Stimulated activated CD4-positive, alpha-beta T cell treated with anti-CD3 and anti-CD28 coated beads, Interleukin-12 subunit alpha, Interleukin-12 subunit beta, amount 100 ng/mL, for 24 hours (primary cell): ENCODE measurements at regions not wholly inside any gene's neighbourhood (a gene's known extent, or its start where the extent isn't known, plus 50 kb on each side); places are given as distances from the start of the nearest gene placed in this dataset.
"Not testable (repeated sequence)": the region's sequence is repeated elsewhere in the genome, so short reads cannot be mapped to it uniquely, and the experiment has no call there.

Experiments used
- DNase-seq, 2 experiments: peaks; one replicate each; pipeline ENCODE4 v3.0.0-alpha.2; 2020; ENCODE audit warnings: low read depth in 2 of 2

DNA sequence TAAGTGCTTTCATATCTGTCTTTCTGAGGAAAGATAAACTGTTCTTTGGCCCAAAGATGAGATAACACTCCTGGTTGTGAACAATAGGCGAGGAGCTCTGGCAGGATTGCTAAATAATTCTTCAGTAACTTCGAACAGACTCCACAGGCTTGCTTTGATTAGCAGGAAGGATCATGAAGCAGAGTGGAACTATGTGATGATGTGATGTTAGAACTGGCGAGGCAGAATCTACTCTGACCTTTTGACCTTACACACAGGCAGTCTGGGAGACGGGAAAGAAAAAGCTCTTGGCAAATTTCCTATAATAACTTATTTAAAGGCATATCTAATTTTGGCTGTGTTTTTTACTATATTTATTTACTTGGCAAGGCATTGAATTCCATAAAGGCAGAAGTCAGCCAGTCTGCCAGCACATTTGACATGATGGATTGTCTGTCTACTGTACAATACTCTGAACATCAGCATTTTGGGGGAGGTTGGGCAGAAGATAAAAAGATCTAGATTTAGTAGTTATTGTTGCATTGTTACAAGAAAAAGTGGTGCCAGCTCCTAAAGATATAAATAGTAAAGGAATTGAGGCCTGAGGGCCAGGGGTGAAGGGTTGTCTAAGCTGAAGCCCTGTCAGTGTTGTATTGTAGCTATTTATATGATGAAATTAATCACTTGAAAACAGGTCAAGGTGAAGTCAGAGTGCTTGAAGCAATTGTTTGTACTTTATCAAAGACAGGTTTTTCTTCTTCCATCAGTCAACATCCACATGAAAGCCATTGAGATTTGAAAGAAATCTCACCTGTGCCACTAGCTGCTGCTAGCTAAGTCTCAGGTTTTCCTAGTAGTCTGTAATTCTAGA, 708.8 kb downstream of the LTN1 start:
- no peak for DNase-seq

DNA sequence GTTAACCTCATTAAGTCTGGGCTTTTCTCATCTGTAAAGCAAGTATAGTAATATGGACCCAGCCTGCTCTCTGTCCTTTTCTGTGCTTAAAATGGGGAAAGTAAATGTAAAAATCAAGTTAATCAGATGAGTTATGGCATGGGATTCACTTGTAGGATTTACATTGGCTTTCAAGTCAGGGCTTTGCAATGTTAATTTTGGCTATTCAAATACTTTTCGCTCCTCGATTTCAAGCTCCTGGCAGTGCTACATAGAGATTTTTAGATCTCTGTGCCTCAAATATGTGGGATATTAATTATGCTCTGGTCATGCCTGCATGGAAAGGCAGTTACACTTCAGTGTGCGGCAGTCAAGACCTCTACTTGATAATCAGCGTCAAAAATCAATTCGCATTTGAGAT, 709.8 kb downstream of the LTN1 start:
- DNase-seq: no peak

DNA sequence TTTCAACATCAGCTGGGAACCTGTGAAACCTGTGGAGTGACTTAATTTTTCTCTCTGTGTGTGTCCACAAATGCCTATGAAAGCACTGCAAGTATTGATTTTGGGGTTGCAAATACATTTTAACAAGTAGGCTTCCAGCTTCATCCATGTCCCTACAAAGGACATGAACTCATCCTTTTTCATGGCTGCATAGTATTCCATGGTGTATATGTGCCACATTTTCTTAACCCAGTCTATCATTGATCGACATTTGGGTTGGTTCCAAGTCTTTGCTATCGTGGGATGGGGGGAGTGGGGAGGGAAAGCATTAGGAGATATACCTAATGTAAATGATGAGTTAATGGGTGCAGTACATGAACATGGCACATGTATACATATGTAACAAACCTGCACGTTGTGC, 711.3 kb downstream of the LTN1 start:
- DNase-seq: not testable (repeated sequence)

DNA sequence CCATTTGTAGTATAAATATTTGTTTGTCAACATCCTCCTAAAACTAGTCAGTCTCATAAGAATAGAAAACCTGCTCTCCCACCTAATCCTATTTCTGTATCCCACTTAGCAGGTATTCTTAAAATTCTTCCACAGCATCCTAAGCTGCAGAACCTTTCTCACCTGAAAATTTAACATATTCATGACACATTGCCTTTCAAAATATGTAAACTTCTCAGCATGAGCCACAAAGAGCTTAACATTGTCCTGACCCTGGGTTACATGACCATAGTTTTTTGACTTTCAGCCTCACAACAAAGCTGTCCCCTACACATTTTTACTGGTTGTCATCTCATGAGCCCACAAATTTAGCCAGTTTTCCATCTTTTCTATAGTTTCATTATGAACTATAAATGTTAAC, 712.1 kb downstream of the LTN1 start:
- DNase-seq: no peak

DNA sequence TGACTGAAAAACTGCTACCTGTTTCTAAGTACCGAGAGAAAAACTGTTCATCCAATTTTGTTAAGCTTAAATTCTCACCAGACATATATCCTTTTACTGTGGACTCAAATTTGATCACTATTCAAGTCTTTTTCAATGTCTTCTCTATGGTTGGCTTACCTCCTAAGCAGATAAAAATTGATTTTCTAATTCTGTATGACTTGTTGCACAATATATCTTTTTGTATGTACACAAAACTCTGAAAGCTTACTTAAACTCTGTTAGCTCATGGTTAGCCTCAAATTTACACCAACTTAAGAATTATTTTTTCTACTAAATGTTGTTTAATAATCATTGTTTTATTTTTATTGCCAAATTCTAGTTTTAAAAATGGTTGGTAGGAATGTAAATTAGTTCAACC, 715.4 kb downstream of the LTN1 start:
- no peak for DNase-seq

DNA sequence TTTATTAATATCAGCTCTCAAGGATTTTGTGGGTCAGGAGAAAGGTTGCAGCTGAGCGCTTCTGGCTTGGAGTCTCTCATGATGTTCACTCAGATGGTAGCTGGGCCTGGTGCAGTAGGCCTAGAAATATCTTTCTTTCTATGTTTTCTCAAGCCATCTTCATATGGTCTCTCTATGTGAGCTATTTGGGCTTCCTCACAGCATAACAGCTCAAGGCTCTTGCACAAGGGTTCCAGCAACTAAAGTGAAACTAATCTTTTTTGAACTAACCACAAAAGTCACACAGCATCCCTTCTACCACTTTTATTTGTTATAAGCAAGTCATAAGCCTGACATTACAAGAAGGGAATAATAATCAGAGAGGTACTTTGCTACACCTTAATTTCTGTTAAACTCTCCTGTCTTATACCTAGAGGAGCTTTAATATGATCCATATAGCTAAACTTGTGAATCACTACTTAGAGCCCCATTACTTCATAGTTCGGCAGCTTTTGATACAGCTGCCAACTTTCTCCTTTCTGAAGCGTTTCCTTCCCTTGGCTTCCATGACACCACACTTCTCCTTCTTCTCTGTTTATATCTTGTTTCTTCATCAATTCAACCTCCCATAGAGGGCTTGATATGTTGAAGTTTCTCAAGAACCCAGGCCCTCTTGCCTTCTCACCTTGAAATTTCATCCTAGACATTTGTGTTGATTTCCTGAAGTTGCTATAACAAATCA, 720.2 kb downstream of the LTN1 start:
- no peak for DNase-seq

DNA sequence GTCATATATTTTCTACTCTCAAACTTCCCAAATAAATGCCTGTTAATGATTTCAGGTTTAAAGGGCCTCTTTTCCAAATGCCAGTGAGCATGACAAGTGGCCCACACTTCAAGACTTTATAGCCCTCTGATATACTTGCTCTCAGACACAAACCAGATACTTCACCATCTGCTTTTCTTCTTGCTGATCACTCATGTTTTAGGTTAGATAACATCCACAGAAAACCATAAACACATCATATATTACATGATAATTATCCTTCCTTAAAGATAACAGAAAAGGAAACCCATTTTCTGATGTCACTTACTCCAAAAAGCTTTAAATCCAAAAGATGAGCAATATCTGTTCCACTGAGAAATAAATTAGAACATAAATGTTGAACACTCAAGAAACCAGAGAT, 723.5 kb downstream of the LTN1 start:
- no peak for DNase-seq

DNA sequence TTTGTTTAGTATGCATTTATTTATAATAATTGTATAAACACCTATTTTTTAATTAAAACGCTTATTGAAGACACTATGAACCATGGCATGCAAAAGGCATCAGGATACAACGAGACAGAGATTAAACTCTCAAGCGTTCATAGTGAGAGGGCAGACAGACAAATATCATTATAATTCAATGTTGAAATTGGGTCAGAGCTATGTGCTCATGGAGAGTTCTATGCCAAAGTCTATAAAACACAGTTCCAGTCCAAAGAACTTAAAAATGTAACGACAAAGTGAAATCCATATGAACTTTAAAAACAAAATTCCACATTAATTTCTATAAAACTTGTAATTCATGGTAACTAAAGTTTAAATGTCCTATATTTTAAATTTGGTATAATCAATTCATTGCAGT, 724.0 kb downstream of the LTN1 start:
- DNase-seq: no peak

DNA sequence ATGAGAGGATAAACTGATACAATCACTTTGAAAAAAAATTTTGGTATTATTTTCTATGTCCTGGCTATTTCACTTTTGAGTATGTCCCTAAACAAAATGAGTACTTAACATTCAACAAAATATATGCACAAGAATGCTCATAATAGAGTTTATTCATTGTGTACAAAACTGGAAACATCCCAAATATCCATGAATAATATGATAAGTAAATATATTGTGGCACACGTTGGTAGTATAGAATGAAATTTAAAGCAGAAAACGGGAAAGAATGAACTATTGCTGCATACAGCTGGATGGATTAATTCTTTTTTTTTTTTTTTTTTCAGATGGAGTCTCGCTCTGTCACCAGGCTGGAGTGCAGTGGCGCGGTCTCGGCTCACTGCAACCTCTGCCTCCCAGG, 725.2 kb downstream of the LTN1 start:
- no peak for DNase-seq

DNA sequence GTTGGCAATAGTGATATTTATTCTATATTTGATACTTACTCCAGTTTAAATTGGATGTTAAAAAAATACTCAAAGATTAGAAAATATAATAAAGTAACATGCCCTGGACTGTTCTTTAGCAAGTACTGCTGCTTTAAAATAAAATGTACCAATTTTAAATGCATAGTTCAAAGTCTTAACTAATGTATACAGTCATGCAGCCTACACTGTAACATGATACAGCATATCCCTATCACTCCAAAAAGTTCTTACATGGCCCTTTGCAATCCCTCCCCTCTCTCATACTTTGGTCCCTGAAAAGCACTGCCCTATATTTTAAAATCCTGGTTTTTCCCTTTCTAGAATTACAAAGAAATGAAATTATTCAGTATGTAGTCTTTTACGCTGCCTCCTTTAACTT, 726.6 kb downstream of the LTN1 start:
- DNase-seq: no peak

DNA sequence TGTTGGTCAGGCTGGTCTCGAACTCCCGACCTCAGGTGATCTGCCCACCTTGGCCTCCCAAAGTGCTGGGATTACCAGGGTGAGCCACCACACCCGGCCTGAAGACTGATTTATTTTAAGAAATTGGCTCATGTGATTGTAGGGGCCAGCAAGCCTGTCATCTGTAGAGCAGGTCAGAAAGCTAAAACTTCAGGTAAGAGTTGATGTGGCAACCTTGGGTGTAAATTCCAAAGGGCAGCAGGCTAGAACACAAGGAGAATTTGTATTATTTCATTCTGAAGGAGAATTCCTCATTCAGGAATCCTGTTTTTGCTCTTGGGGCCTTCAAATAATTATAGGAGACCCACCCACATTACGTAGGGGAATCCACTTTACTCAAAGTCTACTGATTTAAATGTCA, 728.7 kb downstream of the LTN1 start:
- no peak for DNase-seq

DNA sequence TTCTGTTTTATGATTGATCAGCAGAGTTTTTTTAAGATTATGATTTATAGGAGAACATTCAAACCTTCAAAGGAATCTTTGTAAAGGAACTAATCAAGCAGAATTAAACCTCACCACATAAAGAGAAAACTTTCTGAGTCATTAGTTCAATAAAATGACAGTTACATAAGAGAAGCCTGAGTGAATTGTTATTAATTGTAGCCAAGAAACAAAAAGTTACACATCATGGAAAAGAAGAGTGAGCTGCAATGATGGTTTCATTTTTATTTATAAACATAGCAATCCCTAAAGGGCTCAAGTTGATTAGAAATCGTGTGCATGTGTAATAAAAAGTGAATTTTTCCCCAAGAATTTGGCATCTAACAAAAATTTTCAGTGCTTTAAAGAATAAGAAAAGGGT, 731.4 kb downstream of the LTN1 start:
- DNase-seq: no peak

DNA sequence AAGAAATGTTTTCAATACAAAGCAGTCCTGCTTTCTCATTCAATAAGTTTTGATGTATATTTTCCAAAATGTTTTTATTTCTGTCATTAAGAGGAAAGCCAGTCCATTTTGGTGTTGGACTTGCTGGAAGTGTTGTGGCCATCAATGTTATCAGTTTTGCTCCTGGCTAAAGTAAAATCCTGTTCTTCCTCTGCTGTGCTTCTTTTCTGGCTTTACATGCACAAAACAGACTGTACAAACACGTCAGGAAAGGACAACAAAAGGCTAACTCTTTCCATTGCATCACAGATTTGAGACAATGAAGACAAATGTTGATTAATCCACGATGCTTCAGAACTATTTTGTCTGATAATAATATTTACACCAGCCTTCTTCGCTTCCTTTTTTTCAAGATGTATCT, 735.4 kb downstream of the LTN1 start:
- no peak for DNase-seq

DNA sequence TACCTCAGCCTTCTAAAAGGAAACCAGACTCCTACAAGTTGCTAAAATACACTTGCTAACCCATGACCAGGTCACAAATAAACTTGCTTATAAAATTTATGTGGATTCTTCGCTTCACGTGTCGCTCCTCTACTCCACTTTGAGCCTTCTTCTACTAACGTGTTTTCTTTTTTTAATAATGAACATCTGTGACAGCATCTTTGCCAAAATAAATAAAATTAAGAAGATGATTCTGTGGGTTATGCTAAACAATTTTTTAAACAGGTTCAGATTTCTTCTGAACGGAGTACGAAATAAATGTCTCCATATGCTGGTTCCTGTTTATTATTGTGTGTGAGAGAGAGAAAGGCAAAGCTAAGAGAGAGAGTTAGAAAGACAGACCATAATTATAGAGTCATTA, 735.8 kb downstream of the LTN1 start:
- no peak for DNase-seq

DNA sequence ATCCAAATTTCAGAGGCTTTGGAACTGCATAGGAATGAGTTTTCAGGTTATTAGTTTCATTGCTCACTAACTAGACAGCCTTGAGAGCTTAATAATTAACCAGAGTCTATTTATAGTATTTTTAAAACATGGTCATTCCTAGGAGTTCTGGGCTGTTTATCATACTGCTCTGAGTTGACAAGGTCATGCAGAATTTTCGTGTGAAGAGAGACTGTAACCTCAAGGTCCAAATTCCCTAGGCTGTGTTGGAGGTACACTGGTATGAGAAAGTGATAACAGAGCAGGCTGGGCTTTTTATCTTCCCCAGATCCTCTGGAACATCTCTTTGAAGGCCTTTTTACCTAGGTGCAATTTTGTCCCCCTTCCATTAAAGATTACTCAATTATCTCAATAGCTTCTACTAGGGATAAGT, 736.3 kb downstream of the LTN1 start:
- no peak for DNase-seq

DNA sequence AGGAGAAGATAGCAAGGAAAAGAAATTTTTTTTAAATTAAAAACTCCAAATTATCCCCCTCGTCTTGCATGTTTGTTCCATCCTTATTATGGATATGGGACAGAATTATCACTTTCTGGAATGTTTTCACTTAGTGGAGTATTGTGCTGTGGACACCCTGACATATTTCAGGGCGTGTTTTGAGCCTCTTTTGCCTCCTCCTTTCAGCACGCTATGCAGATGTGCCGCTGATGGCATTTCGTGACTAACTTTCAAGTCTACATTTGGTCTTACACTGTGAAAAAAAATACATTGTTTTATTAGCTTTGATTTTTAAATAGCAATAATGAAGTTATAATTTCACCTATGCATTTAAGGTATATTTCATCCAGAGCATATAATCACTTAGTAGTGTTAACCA, 738.7 kb downstream of the LTN1 start:
- no peak for DNase-seq

DNA sequence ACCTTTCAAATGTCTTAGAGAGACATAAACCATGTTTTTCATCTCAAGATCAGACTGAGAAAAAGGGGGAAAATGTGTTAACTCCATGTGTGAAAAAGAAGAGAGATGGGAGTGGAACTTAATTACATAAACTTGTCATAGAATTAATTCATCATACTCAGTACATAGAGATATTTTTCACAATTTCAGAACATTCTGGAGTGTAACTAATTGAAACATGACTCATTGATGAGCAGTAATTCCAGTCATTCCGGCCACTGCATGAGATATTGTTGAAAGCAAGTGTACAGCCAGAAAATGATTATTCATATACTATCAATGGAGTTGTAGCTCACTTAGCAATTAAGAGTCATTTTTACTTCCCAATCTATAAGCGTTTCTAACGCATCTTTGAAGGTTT, 739.3 kb downstream of the LTN1 start:
- no peak for DNase-seq

DNA sequence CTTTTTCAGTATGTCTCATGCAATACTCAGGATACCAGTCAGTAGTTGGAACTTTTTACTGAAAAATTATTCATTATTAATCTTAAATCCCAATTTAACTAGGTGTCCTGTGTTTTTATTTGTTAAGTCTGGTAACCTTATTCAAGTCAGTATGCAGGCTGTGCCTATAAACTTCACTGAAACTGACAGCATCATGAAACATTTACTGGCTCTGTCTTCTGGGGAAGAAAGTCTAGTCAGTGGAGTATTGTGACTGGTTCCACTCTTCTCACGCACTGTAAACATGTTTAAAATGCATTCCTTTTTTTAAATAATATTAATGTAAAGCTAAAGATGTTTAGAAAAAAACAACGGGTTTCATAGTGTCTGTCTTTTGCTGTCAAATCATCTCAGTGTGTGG, 739.7 kb downstream of the LTN1 start:
- no peak for DNase-seq

DNA sequence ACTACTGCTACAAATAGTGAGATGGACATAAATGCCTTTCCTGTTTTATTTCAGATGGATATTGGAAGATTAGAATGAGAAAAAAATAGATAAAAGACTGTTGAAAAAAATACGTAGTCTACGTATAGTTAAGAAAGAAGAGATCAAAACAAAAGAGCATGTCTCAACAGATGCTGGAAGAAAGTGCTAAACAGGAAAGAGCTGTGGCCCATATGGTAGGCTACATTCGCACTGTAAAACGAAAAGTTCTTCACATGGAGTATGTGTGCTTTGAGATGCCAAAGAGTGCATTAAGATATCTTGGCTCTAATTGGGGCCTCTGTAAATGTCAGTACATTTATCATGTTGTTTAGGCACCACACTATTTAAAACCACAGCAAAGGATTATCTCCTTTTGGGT, 741.7 kb downstream of the LTN1 start:
- no peak for DNase-seq

DNA sequence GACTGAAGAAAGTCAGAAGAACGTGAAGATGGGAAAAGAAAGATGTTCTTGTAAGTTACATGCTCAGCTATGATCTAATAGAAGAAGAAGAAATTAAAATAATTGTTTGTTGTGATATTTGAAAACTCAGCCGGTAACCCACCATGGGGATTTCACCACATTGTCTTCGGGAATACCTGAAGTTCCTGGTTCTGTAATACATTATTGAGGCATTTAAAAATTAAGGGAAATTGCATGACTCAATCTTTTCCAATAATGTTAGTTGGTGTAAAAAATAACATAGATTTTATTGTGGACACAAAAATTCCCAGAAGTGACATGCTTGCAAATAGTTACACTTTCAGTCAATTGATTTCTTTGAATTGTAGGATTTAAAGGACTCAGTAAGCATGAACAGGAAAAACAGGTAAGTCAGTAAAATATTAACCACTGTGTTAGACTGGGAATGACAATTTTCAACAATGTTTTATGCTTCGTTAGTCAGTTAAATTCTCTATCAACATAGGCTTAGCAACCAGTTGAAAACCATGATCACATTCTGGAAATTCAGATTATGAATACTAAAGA, 745.1 kb downstream of the LTN1 start:
- no peak for DNase-seq

DNA sequence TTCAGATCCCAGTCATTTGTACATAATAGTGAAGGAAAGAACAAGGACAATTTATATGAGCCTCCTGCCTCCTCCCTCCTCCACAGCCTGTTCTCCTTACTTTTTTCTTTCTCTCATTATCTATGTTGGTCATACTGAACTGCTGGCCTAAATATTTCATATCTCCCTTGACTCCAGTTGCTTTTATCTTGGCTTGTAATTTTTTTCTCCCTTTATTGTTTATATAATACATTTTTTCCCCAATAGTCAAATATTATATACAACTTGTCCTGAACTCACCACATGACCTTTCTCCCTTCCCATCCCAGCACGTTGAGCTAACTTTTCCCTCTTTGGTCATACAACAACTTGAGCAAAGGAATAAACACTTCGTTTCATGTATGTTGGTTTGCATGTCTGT, 752.1 kb downstream of the LTN1 start:
- DNase-seq: no peak

DNA sequence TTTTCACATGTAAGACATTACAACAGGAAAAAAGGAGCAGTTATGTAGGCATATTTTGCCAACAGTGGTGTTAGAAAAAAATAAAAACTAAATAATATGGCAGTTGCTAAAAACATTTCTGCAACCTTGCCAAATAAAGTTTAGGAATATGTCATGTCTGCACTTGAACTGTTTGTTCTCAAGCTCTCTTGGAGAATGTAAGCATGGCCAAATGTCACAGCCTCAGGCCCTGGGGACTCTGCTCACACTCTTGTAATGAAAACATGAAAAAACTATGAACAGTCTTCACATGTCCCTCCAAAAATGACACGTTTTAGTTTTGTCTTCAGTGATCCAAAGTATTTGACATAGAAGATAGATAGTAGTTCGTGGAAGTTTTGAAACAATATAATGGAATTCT, 753.3 kb downstream of the LTN1 start:
- DNase-seq: no peak

DNA sequence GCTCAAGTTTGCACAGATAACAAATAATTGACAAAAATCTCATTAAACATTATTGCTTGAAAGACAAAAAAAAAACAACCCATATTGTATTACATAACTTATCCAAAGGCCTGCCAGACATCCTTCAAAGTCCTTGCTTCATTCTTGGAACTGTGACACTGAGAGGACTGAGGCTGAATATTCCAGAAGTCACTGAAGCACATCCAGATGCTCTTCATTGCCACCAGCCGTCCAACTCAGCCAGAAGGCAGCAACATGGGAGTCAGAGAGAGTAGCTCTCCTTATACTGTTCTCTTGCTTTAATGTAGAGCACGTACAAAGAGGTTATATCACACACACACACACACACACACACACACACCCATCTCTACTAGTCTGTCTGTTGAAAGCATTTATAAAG, 755.0 kb downstream of the LTN1 start:
- no peak for DNase-seq
